ENCODE measurements at regions not wholly inside any gene's neighbourhood (a gene's known extent, or its start where the extent isn't known, plus 50 kb on each side); places are given as distances from the start of the nearest gene placed in this dataset.

DNA sequence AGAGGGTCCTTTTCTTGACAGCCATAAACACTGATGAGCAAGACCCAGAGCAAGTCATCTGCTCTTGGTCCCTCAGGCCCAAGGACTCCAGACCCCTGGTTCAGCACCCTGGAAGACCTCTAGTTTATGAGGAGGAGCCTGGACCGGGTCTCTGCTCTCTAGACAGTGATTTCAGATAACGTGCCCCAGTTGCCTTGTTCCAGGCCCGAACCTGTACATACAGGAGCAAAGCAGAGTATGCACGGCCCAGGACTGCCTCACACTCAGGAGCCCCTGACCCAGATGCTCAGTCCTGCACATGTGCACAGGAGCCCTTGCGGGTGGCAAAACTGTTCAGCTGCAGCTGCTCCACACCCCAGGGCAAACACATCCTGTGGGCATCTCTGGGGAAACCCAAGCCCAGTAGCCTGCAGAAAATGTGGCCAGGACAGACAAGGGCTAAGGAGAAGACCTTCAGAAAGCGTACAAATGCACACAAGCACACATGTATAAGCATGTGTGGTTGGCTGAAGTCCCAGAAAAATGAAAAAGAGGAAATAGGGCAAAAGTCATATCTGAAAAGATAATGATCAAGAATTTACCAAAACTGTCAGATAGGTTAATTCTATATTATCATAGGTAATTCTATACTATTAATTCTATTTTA is 59.9 kb upstream of the CORO2B start:
- Mint-ChIP-seq H3K27me3 (ENCODE audit: low read depth, poor library complexity) (peaks cover 7% of the 10 kb centered on the region), H3K4me1 (peaks cover 9% of the 10 kb centered on the region), H3K27ac (no peak overlapping the region), H3K9me3 (peaks cover under 1% of the 10 kb centered on the region), H3K4me3 (no peak overlapping the region), H3K36me3 (ENCODE audit: low read depth) (no peaks in the 10 kb centered on the region)
- TF ChIP-seq CTCF (IDR thresholded peaks at IDR 0.05): no peak
- DNase-seq: no peak

DNA sequence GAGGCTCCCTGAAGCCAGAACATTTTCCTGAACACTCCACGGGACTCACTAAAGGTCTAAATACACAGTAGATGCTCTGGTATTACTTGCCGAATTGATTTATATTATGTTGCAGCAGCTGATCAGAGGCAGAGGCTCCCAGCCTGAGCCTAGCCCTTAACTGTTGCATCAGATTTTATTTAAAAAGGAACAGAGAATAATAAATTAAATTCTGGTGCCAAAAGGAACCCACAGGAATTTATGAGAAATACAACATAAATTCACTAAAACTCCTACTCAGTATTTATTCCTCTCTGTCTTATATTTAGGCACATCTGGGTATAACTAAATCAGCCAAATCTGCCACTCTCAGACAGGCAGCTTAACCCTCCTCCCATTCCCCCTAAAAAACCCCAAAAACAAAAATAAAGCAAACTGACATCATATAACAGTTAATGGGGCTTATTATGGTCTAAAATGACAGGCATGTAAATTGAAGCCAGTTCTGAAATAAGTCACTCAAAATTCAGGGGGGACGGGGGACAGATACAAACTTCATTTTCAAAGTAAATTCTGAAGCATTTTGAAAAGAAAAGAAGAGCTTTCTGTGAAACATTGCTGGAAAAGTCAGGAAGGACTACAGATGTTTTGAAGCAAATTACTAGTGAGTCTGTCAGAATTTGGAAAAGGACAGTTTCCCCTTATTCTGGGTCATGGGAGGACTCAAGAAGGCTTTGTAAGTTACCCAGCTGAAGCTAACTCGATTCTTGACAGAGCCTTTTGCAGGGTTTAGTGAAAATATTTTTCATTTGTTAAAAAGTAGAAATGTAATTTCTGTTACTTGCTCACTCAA is 53.8 kb upstream of the CORO2B start:
- Mint-ChIP-seq H3K27ac (no peak overlapping the region), H3K9me3 (peaks cover 2% of the 10 kb centered on the region), H3K27me3 (ENCODE audit: low read depth, poor library complexity) (no peaks in the 10 kb centered on the region), H3K4me3 (no peak overlapping the region), H3K36me3 (ENCODE audit: low read depth) (no peaks in the 10 kb centered on the region), H3K4me1 (peaks cover 5% of the 10 kb centered on the region)
- no peak for DNase-seq
- no peak for TF ChIP-seq CTCF (IDR thresholded peaks at IDR 0.05)

GRCh38 chr15:68525815-68526214 is 53.0 kb upstream of the CORO2B start:
- Mint-ChIP-seq H3K4me1 (peaks cover 5% of the 10 kb centered on the region), H3K4me3 (no peak overlapping the region), H3K27ac (no peak overlapping the region)

DNA sequence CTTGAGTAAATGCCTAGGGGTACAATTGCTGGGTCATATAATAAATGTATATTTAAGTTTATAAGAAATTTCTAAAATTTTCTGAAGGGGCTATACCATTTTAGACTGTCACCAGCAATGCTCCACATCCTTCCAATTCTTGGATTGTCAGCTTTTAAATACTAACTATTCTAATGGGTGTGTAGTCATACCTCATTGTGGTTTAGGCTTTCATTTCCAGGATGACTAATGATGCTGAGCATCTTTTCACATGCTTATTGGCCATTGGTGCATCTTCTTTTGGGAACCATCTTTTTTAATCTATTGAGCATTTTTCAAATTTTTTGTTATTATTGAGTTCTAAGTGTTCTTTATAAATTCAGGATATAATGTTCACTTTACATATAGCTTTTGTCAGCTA is 52.5 kb upstream of the CORO2B start:
- Mint-ChIP-seq H3K36me3 (ENCODE audit: low read depth) (no peaks in the 10 kb centered on the region), H3K4me3 (no peak overlapping the region), H3K27me3 (ENCODE audit: low read depth, poor library complexity) (no peaks in the 10 kb centered on the region), H3K4me1 (peaks cover 5% of the 10 kb centered on the region), H3K9me3 (peaks cover 14% of the 10 kb centered on the region), H3K27ac (no peak overlapping the region)
- no peak for TF ChIP-seq CTCF (IDR thresholded peaks at IDR 0.05)
- no peak for DNase-seq

More at GRCh38 chr15:68525815-68526214, 53.0 kb upstream of the CORO2B start:
- DNase-seq: no peak
- Mint-ChIP-seq H3K27me3 (ENCODE audit: low read depth, poor library complexity) (no peaks in the 10 kb centered on the region), H3K36me3 (ENCODE audit: low read depth) (no peaks in the 10 kb centered on the region), H3K9me3 (peaks cover 10% of the 10 kb centered on the region)
- TF ChIP-seq CTCF (IDR thresholded peaks at IDR 0.05): no peak

GRCh38 chr15:68526784-68527183 is 52.0 kb upstream of the CORO2B start:
- H3K4me1 Mint-ChIP-seq: peaks cover 5% of the 10 kb centered on the region
- no peak for DNase-seq
- TF ChIP-seq CTCF (IDR thresholded peaks at IDR 0.05): no peak
- no peaks in the 10 kb centered on the region for H3K36me3 Mint-ChIP-seq (ENCODE audit: low read depth)
- no peaks in the 10 kb centered on the region for H3K27me3 Mint-ChIP-seq (ENCODE audit: low read depth, poor library complexity)
- H3K4me3 Mint-ChIP-seq: no peak overlapping the region
- no peak overlapping the region for H3K27ac Mint-ChIP-seq
- peaks cover 19% of the 10 kb centered on the region for H3K9me3 Mint-ChIP-seq
